Activated gamma-delta T cell treated with anti-CD3 and anti-CD28 coated beads, Interleukin-2, amount 50 U/mL, for 16 hours (primary cell): ENCODE measurements at regions not wholly inside any gene's neighbourhood (a gene's known extent, or its start where the extent isn't known, plus 50 kb on each side); places are given as distances from the start of the nearest gene placed in this dataset.
"Not testable (repeated sequence)": the region's sequence is repeated elsewhere in the genome, so short reads cannot be mapped to it uniquely, and the experiment has no call there.

ENCODE experiments used
- DNase-seq: peaks from one replicate; pipeline ENCODE4 v3.0.0-alpha.2; 2020; ENCODE audit warnings: low read depth

DNA sequence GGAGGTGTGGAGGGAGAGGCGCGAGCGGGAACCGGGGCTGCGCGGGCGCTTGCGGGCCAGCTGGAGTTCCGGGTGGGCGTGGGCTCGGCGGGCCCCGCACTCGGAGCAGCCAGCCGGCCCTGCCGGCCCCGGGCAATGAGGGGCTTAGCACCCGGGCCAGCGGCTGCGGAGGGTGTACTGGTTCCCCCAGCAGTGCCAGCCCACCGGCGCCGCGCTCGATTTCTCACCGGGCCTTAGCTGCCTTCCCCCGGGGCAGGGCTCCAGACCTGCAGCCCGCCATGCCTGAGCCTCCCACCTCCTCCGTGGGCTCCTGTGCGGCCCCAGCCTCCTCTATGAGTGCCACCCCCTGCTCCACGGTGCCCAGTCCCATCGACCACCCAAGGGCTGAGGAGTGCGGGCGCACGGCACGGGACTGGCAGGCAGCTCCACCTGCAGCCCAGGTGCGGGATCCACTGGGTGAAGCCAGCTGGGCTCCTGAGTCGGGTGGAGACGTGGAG lies 141.4 kb downstream of the SPRY1 start:
- not testable (repeated sequence) for DNase-seq

GRCh38 chr4:123545667-123546572 lies 149.3 kb downstream of the SPRY1 start:
- no peak for DNase-seq

GRCh38 chr4:123546573-123547060 lies 150.0 kb downstream of the SPRY1 start:
- DNase-seq, result no peak

- DNase-seq, result no peak
Observed at GRCh38 chr4:123547216-123548165, 150.9 kb downstream of the SPRY1 start.

- no peak for DNase-seq
Observed at GRCh38 chr4:123553279-123553678, 156.7 kb downstream of the SPRY1 start.

DNA sequence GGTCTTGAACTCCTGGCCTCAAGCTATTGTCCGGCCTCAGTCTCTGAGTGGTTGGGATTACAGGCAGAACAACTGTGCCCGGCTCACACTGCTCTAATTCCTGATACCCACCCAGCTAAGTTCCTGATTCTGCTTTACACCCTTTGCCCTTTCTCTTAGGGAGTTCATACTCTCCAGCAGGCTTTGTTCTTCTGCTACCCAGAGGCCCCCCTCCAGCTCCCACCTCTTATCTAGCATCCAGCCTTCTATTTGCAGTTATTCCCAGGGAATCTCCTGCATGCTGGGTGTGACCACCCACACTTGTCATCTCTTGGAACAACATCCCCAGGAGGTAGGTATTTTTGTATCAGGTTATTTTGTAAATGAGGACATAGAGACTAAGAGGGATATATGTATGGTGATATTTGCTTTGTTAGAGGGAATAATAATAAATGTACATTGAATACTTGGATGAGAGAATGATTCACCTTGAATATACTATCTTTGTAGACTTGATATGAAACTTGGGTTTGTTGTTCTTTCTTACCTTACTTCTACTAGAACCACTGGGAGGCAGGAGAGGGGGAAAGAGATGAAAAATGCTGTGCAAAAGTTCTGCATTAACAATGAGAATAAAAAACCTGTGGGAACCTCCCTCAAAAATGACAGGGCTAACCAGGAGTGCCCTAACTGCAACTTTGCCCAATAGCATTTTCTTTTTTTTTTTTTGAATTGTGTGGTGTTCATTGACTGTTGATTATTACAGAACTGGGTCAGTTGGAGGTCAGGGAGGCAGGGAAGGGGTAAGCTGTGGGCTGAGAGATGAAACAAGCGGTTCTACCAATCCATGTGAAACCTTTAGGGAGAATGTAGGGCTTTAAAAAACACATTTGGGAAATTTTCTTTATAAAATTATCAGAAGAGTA lies 157.4 kb downstream of the SPRY1 start:
- no peak for DNase-seq

GRCh38 chr4:123554801-123555232 lies 158.2 kb downstream of the SPRY1 start:
- no peak for DNase-seq

GRCh38 chr4:123555233-123555806 lies 158.7 kb downstream of the SPRY1 start:
- DNase-seq, result no peak

DNA sequence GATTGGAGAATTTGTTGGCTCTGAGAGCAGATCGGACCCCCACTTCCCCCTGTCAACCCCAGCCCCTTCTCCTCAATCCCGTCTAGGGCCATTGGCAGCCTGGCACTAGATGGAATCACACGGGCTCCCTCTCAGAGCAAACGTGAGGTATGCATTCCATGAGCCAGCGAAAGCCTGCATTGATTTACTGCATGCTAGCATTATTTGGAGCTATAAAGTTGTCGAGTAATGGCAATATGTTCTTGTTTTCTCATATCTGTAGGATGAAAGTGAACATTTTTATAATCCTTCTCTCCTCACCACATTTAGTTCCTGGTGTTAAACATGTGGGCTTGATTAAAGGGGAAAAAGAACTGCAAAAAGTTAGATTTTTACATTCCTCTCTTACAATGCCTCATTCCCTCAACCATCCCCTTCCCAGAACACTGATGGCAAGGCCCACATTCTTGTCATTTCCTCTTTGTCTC lies 159.2 kb downstream of the SPRY1 start:
- no peak for DNase-seq

DNA sequence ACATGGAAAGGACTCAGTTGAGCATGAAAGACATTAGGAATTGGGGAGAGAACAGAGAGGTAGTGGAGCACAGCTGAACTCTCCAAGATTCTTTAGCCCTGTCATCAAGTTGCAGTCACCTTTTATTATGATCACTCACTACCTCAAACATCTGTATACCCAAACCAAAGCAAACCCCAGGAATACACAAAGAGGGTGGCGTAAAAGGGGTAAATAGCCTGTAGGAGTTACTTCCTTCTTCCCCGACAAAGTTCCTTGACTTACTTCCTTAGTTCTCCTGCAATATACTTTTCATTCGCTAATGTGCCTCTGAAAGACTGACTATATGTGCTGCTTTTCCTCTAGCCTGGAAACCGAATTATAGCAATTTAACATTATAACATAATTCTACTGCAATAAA lies 159.9 kb downstream of the SPRY1 start:
- no peak for DNase-seq

DNA sequence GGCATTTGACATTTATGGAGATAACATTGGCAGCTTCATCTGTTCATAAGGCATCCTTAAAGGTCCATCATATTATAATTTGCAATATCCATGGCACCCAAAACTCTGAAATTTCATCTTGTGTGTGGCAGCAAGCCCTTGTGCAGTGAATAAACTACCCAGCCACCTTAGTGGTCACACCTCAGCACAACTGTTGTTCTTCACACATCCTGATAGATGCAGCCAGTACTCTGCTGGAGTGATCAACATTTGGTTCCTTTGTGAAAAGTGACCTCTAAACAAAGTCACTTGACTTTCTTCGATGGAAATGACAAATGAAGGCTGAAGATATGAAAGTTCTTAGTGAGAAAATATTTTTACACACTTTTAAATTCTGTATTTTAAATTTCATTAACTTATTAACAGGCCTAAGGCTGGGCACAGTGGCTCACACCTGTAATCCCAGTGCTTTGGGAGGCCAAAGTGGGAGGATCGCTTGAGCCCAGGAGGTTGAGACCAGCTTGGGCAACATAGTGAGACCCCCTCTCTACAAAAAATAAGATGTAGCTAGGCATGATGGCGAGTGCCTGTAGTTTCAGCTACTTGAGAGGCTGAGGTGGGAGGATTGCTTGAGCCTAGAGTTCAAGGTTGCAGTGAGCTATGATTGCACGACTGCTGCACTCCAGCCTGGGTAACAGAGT lies 161.4 kb downstream of the SPRY1 start:
- no peak for DNase-seq

DNA sequence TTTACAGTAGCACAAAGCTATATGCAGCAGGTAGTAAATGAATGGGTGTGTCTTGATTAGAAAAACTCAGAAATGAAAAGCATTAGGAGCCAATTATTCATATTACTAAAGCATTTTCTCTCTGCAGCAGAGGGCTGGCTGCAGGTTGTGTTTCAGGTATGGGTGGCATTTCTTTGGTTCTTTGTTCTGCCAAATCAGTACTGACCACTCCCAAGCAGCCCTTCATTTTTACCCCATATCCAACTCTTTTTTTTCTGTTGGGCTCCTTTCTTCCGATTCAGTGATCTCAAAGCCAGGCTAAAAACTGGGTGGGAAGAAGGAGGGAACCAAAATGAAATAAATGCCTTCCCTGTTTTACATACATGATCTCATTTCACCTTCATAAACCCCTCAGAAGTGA lies 162.3 kb downstream of the SPRY1 start:
- DNase-seq, result no peak

DNA sequence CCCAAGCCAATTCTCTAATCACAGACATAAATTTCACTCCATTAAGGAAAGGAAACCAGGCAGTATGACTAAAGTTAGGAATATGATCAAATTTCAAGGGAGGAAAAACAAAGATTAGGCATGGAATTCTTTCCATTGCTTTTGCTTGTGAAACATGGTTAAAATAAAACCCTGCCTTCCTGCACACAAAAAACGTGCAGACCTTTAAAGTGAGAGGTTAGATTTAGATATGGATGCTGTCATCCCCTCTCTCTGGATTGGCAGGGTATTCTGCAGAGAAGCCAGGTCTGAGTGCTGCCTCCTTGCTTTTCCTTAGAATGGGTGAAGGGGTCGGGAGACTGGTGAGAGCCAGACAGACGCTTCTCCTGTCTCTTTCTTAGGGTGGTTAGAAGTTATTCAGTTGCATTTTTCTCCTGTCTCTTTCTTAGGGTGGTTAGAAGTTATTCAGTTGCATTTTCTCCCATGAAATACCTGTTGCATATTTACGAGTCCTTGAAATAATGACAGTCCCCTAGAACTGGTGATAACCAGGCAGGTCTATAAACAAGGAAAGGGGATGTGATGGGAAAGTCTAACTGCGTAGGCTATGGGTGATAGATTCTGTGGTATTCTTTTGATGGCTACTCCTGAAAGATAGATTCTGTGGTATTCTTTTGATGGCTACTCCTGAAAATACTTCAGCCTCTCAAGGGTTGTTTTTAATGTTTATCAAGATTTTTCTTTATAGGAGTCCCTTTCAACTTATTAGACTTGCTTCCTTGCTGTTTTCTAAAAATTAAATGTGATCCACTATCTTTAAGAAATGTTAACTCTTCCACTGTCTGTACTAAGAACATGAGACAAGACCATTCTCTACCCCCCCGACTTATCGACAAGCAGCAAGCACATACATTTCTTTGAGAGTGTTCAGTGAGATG lies 163.6 kb downstream of the SPRY1 start:
- no peak for DNase-seq

- no peak for DNase-seq
Observed at GRCh38 chr4:123561525-123561924, 164.9 kb downstream of the SPRY1 start.

- no peak for DNase-seq
Observed at GRCh38 chr4:123562994-123563750, 166.6 kb downstream of the SPRY1 start.

GRCh38 chr4:123564758-123565346 lies 168.3 kb downstream of the SPRY1 start:
- DNase-seq, result peak; percentile 25

DNA sequence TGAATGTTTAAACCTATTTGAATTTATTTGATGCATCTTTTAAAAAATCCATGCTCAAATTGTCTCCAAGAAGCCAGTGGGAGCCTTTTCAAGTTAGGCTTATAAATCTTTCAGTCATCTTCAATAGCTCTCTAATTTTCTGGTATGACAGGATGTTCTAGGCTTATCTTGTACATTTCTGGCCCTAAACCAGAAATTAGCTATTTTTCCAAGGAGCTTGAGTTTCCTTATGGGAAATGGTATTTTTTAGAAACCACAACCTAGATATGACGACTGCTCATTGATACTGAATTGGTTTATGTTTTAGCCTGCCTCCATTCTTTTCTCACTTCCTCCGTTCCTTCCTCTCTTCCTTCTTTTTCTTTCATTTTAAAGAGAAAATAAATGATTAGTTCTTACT lies 172.3 kb downstream of the SPRY1 start:
- DNase-seq, result no peak

- no peak for DNase-seq
Observed at GRCh38 chr4:123569541-123569940, 172.9 kb downstream of the SPRY1 start.
